ENCODE measurements at regions not wholly inside any gene's neighbourhood (a gene's known extent, or its start where the extent isn't known, plus 50 kb on each side); places are given as distances from the start of the nearest gene placed in this dataset.

DNA sequence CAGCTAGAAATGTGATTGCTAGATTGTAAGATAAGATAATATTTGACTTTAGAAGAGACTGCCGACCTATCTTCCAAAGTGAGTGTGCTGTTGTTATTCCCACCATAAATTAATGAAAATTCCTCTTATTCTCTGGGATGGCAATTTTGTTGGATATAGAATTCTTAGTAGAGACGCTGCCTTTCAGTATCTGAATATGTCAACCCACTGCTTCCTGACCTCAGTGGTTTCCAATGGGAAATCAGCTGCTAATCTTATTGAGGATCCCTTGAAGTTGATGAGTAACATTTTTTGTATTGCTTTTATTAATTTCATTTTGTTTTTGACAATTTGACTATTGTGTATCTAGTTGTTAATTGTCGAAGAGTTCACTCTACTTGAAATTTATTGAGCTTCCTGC, 313.0 kb downstream of the BMP2 start:
- TF ChIP-seq, protein P1, sequence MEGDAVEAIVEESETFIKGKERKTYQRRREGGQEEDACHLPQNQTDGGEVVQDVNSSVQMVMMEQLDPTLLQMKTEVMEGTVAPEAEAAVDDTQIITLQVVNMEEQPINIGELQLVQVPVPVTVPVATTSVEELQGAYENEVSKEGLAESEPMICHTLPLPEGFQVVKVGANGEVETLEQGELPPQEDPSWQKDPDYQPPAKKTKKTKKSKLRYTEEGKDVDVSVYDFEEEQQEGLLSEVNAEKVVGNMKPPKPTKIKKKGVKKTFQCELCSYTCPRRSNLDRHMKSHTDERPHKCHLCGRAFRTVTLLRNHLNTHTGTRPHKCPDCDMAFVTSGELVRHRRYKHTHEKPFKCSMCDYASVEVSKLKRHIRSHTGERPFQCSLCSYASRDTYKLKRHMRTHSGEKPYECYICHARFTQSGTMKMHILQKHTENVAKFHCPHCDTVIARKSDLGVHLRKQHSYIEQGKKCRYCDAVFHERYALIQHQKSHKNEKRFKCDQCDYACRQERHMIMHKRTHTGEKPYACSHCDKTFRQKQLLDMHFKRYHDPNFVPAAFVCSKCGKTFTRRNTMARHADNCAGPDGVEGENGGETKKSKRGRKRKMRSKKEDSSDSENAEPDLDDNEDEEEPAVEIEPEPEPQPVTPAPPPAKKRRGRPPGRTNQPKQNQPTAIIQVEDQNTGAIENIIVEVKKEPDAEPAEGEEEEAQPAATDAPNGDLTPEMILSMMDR (IDR thresholded peaks at IDR 0.05; ENCODE audit: partially characterized antibody, unreplicated experiment) = no peak
- Mint-ChIP-seq H3K4me1 (ENCODE audit: low read depth, unreplicated experiment) (no peaks in the 10 kb centered on the region), H3K36me3 (ENCODE audit: unreplicated experiment) (no peaks in the 10 kb centered on the region), H3K4me3 (ENCODE audit: unreplicated experiment) (no peak overlapping the region), H3K27ac (ENCODE audit: unreplicated experiment) (no peak overlapping the region), H3K9me3 (ENCODE audit: unreplicated experiment) (no peaks in the 10 kb centered on the region), H3K27me3 (ENCODE audit: unreplicated experiment) (peaks cover 1% of the 10 kb centered on the region)
- DNase-seq = no peak

DNA sequence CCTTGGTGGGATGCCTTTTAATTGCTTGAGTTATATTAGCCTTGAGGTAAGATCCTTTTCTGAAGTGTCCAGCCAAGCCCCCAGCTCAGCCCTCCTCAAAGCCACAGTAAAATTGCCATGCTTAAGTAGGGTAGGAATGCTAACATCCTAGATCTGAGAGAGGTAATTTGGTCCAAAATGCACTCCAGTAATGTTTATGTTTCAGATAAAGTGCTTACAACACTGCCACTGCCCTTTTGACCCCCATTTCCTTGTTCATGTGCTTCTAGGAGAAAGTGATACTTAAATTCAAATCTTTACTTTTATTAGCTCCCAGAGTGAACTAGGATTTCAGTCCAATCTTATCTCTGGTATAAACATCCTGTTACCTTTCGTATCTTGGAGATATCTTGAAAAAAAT, 318.0 kb downstream of the BMP2 start:
- Mint-ChIP-seq H3K27me3 (ENCODE audit: unreplicated experiment) (peaks cover 1% of the 10 kb centered on the region), H3K27ac (ENCODE audit: unreplicated experiment) (no peak overlapping the region)

DNA sequence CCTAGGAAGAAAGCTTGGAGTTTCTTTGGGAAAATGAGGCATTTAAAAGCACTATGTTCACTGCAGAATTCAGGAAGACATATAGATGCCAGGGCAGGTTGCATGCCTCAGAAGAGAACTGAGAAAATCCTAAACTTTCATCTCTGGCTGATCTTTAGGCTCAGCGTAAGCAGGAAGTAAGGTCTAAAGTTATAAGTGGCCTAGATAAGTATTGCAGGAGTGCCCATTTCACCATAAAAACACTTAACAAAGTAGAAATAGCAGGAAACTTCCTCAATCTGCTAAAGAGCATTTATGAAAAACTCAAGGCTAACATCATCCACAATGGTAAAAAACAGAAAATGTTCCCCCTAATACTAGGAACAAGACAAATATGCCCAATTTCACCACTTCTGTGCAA, 320.3 kb downstream of the BMP2 start:
- H3K27ac Mint-ChIP-seq (ENCODE audit: unreplicated experiment) = no peak overlapping the region
- no peaks in the 10 kb centered on the region for H3K9me3 Mint-ChIP-seq (ENCODE audit: unreplicated experiment)
- peaks cover 1% of the 10 kb centered on the region for H3K27me3 Mint-ChIP-seq (ENCODE audit: unreplicated experiment)
- no peaks in the 10 kb centered on the region for H3K36me3 Mint-ChIP-seq (ENCODE audit: unreplicated experiment)
- no peak overlapping the region for H3K4me3 Mint-ChIP-seq (ENCODE audit: unreplicated experiment)
- H3K4me1 Mint-ChIP-seq (ENCODE audit: low read depth, unreplicated experiment) = no peaks in the 10 kb centered on the region
- no peak for DNase-seq
- TF ChIP-seq, protein P1 (IDR thresholded peaks at IDR 0.05; ENCODE audit: partially characterized antibody, unreplicated experiment) = no peak

More for the DNA sequence above, 318.0 kb downstream of the BMP2 start:
- DNase-seq = no peak
- Mint-ChIP-seq H3K4me3 (ENCODE audit: unreplicated experiment) (no peak overlapping the region), H3K4me1 (ENCODE audit: low read depth, unreplicated experiment) (no peaks in the 10 kb centered on the region), H3K9me3 (ENCODE audit: unreplicated experiment) (no peaks in the 10 kb centered on the region), H3K36me3 (ENCODE audit: unreplicated experiment) (no peaks in the 10 kb centered on the region)
- TF ChIP-seq, protein P1 (IDR thresholded peaks at IDR 0.05; ENCODE audit: partially characterized antibody, unreplicated experiment) = no peak

DNA sequence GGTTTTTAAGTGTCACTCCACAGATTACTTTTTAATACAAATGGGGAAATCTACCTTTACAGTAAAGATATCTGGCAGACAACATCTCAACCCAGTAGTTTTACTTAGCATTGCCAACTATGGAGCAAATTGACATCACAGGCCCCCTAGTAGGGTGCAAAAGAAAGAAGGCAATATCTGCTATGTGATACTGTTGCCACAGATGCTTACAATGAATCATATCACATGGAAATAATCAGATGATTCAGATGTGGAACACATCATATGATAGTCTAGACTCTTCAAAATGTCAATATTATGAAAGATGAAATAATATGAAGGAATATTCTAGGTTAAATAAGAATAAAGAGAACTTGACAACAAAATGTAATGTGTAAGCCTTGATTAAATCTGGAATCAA, 322.5 kb downstream of the BMP2 start:
- no peaks in the 10 kb centered on the region for H3K9me3 Mint-ChIP-seq (ENCODE audit: unreplicated experiment)

DNA sequence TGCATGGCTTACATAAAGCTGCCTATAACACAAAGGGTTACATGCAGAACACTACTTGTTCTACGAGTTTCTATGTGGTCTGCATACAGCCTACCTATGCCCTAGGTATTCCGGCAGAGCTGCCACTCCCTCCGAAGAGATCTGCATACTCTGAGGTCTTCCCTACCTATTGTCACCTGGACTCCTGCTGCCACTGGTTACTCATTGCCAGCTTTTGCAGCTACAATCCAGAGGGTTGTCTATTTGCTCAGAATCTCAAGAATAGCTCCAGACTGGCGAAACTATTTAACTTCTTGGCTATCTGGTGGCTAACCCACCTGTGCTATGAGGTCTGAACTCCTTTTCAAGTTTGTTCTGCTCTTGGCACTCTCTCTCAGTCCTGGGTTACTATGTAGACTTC, 323.3 kb downstream of the BMP2 start:
- Mint-ChIP-seq H3K36me3 (ENCODE audit: unreplicated experiment) (no peaks in the 10 kb centered on the region), H3K27ac (ENCODE audit: unreplicated experiment) (no peak overlapping the region), H3K4me3 (ENCODE audit: unreplicated experiment) (no peak overlapping the region), H3K9me3 (ENCODE audit: unreplicated experiment) (no peaks in the 10 kb centered on the region), H3K27me3 (ENCODE audit: unreplicated experiment) (no peaks in the 10 kb centered on the region), H3K4me1 (ENCODE audit: low read depth, unreplicated experiment) (no peaks in the 10 kb centered on the region)
- TF ChIP-seq, protein P1 (IDR thresholded peaks at IDR 0.05; ENCODE audit: partially characterized antibody, unreplicated experiment) = no peak
- no peak for DNase-seq

More for the DNA sequence above, 322.5 kb downstream of the BMP2 start:
- Mint-ChIP-seq H3K27ac (ENCODE audit: unreplicated experiment) (no peak overlapping the region), H3K4me3 (ENCODE audit: unreplicated experiment) (no peak overlapping the region), H3K4me1 (ENCODE audit: low read depth, unreplicated experiment) (no peaks in the 10 kb centered on the region), H3K36me3 (ENCODE audit: unreplicated experiment) (no peaks in the 10 kb centered on the region), H3K27me3 (ENCODE audit: unreplicated experiment) (no peaks in the 10 kb centered on the region)
- no peak for DNase-seq
- TF ChIP-seq, protein P1 (IDR thresholded peaks at IDR 0.05; ENCODE audit: partially characterized antibody, unreplicated experiment) = no peak
